ENCODE measurements at regions not wholly inside any gene's neighbourhood (a gene's known extent, or its start where the extent isn't known, plus 50 kb on each side); places are given as distances from the start of the nearest gene placed in this dataset.

DNA sequence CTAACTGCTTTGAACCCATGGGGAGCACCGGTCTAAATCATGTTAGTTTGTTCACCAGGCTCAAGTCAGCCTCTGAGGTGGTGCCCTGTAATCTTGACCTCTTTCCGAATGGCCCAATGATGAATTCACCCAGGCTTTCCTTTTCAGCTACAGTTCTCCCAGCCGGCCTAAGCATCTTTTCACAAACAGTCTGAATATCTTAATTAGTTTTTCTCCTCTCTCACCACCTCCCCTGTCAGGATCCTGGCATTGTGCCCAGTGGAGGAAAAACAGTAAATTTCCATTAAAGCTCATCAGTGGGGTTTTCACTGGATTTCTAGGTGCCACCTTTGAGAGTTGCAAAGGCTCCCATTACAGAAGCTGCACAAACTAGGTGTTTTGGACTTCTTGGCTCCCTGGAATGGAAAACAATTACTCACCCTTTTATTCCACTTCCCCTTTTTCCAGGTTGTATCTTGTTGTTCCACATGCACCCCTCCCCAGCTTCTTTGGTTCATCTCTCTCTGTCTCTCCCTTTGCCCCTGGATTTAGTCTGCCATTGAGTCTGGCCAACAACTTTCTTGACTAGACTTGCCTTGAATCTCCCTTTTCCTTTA, 69.4 kb upstream of the ADAMTSL1 start:
- no peak for TF ChIP-seq KAT7 (CRISPR knock-in tag; IDR thresholded peaks at IDR 0.05; ENCODE audit: borderline replicate concordance)
- TF ChIP-seq GTF2I (CRISPR knock-in tag; conservative IDR thresholded peaks at IDR 0.05), result no peak
- TF ChIP-seq, protein P1, sequence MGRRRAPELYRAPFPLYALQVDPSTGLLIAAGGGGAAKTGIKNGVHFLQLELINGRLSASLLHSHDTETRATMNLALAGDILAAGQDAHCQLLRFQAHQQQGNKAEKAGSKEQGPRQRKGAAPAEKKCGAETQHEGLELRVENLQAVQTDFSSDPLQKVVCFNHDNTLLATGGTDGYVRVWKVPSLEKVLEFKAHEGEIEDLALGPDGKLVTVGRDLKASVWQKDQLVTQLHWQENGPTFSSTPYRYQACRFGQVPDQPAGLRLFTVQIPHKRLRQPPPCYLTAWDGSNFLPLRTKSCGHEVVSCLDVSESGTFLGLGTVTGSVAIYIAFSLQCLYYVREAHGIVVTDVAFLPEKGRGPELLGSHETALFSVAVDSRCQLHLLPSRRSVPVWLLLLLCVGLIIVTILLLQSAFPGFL (CRISPR knock-in tag; IDR thresholded peaks at IDR 0.05; ENCODE audit: borderline replicate concordance), result no peak
- no peak for TF ChIP-seq RORB (CRISPR knock-in tag; IDR thresholded peaks at IDR 0.05)
- H3K36me3 Mint-ChIP-seq, result no peaks in the 10 kb centered on the region
- POLR2A ChIA-PET, result no interaction called here
- CTCF ChIA-PET, result no interaction called here
- H3K27me3 Mint-ChIP-seq (ENCODE audit: low read depth), result no peaks in the 10 kb centered on the region
- H3K9me3 Mint-ChIP-seq, result no peaks in the 10 kb centered on the region
- H3K27ac Mint-ChIP-seq, result no peak overlapping the region
- DNase-seq (ENCODE audit: low spot score), result no peak
- H3K4me3 Mint-ChIP-seq, result no peak overlapping the region
- ATAC-seq, result no peak
- peaks cover 10% of the 10 kb centered on the region; the same call in 1 of the 2 replicates for H3K4me1 Mint-ChIP-seq

DNA sequence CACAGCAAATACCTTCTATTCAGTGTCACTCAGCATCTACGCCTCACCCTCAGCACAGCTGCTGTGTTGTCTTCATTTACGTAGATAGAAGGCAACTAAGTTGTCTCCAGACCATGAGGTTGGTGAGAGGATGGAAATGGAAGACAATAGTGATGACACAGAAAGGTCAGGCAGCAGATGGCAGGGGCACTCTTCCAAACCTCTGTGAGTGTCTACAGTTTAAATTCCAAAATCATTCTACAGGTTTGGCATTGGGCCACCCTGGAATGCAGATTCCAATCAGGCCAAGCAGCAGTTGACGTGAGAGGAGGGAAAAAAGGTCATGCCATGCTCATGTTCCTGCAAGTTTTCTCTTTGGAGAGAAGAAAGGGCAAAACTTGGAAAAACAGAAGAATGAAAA, 68.7 kb upstream of the ADAMTSL1 start:
- CTCF ChIA-PET, result no interaction called here
- Mint-ChIP-seq H3K27ac (no peak overlapping the region), H3K36me3 (no peaks in the 10 kb centered on the region), H3K4me3 (no peak overlapping the region), H3K27me3 (ENCODE audit: low read depth) (no peaks in the 10 kb centered on the region), H3K9me3 (no peaks in the 10 kb centered on the region), H3K4me1 (peaks cover 10% of the 10 kb centered on the region; the same call in 1 of the 2 replicates)
- DNase-seq (ENCODE audit: low spot score), result no peak
- ATAC-seq, result no peak
- POLR2A ChIA-PET, result no interaction called here
- no peak for TF ChIP-seq NR1H2 (CRISPR knock-in tag; IDR thresholded peaks at IDR 0.05)
- no peak for TF ChIP-seq SMAD4 (CRISPR knock-in tag; IDR thresholded peaks at IDR 0.05)
- no peak for TF ChIP-seq NFE2L1 (CRISPR knock-in tag; IDR thresholded peaks at IDR 0.05)
- TF ChIP-seq MXD4 (CRISPR knock-in tag; IDR thresholded peaks at IDR 0.05; ENCODE audit: borderline replicate concordance), result no peak
- TF ChIP-seq, protein P2, sequence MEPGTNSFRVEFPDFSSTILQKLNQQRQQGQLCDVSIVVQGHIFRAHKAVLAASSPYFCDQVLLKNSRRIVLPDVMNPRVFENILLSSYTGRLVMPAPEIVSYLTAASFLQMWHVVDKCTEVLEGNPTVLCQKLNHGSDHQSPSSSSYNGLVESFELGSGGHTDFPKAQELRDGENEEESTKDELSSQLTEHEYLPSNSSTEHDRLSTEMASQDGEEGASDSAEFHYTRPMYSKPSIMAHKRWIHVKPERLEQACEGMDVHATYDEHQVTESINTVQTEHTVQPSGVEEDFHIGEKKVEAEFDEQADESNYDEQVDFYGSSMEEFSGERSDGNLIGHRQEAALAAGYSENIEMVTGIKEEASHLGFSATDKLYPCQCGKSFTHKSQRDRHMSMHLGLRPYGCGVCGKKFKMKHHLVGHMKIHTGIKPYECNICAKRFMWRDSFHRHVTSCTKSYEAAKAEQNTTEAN (CRISPR knock-in tag; IDR thresholded peaks at IDR 0.05), result no peak
- TF ChIP-seq SOX15 (CRISPR knock-in tag; IDR thresholded peaks at IDR 0.05), result no peak
- TF ChIP-seq, protein P3, sequence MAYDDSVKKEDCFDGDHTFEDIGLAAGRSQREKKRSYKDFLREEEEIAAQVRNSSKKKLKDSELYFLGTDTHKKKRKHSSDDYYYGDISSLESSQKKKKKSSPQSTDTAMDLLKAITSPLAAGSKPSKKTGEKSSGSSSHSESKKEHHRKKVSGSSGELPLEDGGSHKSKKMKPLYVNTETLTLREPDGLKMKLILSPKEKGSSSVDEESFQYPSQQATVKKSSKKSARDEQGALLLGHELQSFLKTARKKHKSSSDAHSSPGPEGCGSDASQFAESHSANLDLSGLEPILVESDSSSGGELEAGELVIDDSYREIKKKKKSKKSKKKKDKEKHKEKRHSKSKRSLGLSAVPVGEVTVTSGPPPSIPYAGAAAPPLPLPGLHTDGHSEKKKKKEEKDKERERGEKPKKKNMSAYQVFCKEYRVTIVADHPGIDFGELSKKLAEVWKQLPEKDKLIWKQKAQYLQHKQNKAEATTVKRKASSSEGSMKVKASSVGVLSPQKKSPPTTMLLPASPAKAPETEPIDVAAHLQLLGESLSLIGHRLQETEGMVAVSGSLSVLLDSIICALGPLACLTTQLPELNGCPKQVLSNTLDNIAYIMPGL (CRISPR knock-in tag; IDR thresholded peaks at IDR 0.05), result no peak
- no peak for TF ChIP-seq MAX (CRISPR knock-in tag; IDR thresholded peaks at IDR 0.05)
- no peak for TF ChIP-seq TEAD1 (CRISPR knock-in tag; IDR thresholded peaks at IDR 0.05)
- no peak for TF ChIP-seq HMGA2 (CRISPR knock-in tag; IDR thresholded peaks at IDR 0.05)
- TF ChIP-seq ZNF671 (CRISPR knock-in tag; IDR thresholded peaks at IDR 0.05), result no peak
- TF ChIP-seq ZNF512 (CRISPR knock-in tag; IDR thresholded peaks at IDR 0.05; ENCODE audit: borderline replicate concordance), result no peak
- TF ChIP-seq ZNF232 (CRISPR knock-in tag; IDR thresholded peaks at IDR 0.05), result no peak

GRCh38 chr9:18410983-18411382, 63.0 kb upstream of the ADAMTSL1 start:
- ChIA-PET CTCF (no interaction called here), POLR2A (no interaction called here)
- Mint-ChIP-seq H3K27ac (no peak overlapping the region), H3K27me3 (ENCODE audit: low read depth) (no peaks in the 10 kb centered on the region), H3K4me1 (0 out of 2 replicates have a peak, but pooled peaks cover 3% of the 10 kb centered on the region), H3K36me3 (no peaks in the 10 kb centered on the region), H3K4me3 (no peak overlapping the region), H3K9me3 (no peaks in the 10 kb centered on the region)
- DNase-seq (ENCODE audit: low spot score), result no peak
- ATAC-seq, result no peak
- TF ChIP-seq, protein P1 (CRISPR knock-in tag; IDR thresholded peaks at IDR 0.05; ENCODE audit: borderline replicate concordance), result no peak
- TF ChIP-seq, protein P4, sequence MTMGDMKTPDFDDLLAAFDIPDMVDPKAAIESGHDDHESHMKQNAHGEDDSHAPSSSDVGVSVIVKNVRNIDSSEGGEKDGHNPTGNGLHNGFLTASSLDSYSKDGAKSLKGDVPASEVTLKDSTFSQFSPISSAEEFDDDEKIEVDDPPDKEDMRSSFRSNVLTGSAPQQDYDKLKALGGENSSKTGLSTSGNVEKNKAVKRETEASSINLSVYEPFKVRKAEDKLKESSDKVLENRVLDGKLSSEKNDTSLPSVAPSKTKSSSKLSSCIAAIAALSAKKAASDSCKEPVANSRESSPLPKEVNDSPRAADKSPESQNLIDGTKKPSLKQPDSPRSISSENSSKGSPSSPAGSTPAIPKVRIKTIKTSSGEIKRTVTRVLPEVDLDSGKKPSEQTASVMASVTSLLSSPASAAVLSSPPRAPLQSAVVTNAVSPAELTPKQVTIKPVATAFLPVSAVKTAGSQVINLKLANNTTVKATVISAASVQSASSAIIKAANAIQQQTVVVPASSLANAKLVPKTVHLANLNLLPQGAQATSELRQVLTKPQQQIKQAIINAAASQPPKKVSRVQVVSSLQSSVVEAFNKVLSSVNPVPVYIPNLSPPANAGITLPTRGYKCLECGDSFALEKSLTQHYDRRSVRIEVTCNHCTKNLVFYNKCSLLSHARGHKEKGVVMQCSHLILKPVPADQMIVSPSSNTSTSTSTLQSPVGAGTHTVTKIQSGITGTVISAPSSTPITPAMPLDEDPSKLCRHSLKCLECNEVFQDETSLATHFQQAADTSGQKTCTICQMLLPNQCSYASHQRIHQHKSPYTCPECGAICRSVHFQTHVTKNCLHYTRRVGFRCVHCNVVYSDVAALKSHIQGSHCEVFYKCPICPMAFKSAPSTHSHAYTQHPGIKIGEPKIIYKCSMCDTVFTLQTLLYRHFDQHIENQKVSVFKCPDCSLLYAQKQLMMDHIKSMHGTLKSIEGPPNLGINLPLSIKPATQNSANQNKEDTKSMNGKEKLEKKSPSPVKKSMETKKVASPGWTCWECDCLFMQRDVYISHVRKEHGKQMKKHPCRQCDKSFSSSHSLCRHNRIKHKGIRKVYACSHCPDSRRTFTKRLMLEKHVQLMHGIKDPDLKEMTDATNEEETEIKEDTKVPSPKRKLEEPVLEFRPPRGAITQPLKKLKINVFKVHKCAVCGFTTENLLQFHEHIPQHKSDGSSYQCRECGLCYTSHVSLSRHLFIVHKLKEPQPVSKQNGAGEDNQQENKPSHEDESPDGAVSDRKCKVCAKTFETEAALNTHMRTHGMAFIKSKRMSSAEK (CRISPR knock-in tag; IDR thresholded peaks at IDR 0.05; ENCODE audit: borderline replicate concordance), result no peak
- no peak for TF ChIP-seq MAX (CRISPR knock-in tag; IDR thresholded peaks at IDR 0.05)
- no peak for TF ChIP-seq NR1H2 (CRISPR knock-in tag; IDR thresholded peaks at IDR 0.05)
- TF ChIP-seq MYBL2 (CRISPR knock-in tag; IDR thresholded peaks at IDR 0.05), result no peak
- TF ChIP-seq NR2C2 (CRISPR knock-in tag; IDR thresholded peaks at IDR 0.05), result no peak

All from WTC11 (cell line).